Vagina (tissue), 2 donors: ENCODE measurements at regions not wholly inside any gene's neighbourhood (a gene's known extent, or its start where the extent isn't known, plus 50 kb on each side); places are given as distances from the start of the nearest gene placed in this dataset.

Experiments used
- POLR2AphosphoS5 ChIP-seq, 2 donors: sonication (generic); formaldehyde crosslinking; IDR thresholded peaks; one replicate each; pipeline ENCODE4 v1.9.0; 2017; ENCODE audit warnings: antibody characterized with exemption in 2 of 2, mild to moderate bottlenecking in 2 of 2, low read depth in 1 of 2; ENCODE audit not compliant: insufficient read depth in 1 of 2
- TF ChIP-seq, protein P1 (sequence below), 3 experiments: fragments of 450-650 bp in 2 of 3; fragments of 200-600 bp in 1 of 3; sonication (generic) in 1 of 3; IDR thresholded peaks; one replicate each; pipeline ENCODE4 v1.5.1; 2017 to 2019; ENCODE audit warnings: antibody characterized with exemption in 3 of 3, mild to moderate bottlenecking in 2 of 3, moderate library complexity in 2 of 3

DNA sequence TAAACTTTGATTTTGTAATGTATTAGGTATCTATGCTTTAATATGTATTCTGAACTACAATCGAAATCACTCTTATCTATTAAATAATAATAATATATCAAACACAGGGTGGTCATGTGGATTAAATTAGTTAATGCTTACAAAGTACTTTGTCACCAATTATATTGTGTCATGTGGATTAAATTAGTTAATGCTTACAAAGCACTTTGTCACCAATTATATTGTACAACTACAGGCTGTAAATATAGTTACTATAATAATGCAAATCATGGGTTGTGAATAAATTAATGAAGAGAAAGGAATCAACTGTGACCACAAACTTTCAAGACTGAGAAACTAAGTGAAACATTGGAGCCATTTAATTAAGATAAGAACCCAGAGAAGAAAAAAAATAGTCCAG is 1929.1 kb upstream of the PCDH20 start:
- TF ChIP-seq, protein P1, sequence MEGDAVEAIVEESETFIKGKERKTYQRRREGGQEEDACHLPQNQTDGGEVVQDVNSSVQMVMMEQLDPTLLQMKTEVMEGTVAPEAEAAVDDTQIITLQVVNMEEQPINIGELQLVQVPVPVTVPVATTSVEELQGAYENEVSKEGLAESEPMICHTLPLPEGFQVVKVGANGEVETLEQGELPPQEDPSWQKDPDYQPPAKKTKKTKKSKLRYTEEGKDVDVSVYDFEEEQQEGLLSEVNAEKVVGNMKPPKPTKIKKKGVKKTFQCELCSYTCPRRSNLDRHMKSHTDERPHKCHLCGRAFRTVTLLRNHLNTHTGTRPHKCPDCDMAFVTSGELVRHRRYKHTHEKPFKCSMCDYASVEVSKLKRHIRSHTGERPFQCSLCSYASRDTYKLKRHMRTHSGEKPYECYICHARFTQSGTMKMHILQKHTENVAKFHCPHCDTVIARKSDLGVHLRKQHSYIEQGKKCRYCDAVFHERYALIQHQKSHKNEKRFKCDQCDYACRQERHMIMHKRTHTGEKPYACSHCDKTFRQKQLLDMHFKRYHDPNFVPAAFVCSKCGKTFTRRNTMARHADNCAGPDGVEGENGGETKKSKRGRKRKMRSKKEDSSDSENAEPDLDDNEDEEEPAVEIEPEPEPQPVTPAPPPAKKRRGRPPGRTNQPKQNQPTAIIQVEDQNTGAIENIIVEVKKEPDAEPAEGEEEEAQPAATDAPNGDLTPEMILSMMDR (IDR thresholded peaks at IDR 0.05) = no peak
- TF ChIP-seq POLR2AphosphoS5 (IDR thresholded peaks at IDR 0.05; ENCODE audit: insufficient read depth in 1 of 2, low read depth in 1 of 2) = no peak
